ENCODE measurements at regions not wholly inside any gene's neighbourhood (a gene's known extent, or its start where the extent isn't known, plus 50 kb on each side); places are given as distances from the start of the nearest gene placed in this dataset.

- TF ChIP-seq POLR2A (IDR thresholded peaks at IDR 0.05) (no peak), CTCF (IDR thresholded peaks at IDR 0.05) (no peak)
Observed at GRCh38 chr11:81071606-81072005, 1630.8 kb upstream of the TENM4 start.
